GM18951 (cell line): ENCODE measurements at regions not wholly inside any gene's neighbourhood (a gene's known extent, or its start where the extent isn't known, plus 50 kb on each side); places are given as distances from the start of the nearest gene placed in this dataset.

Source experiments
- POLR2A ChIP-seq: IDR thresholded peaks from 4 replicates; pipeline ENCODE4 v1.6.1; 2011; ENCODE audit warnings: mild to moderate bottlenecking; ENCODE audit not compliant: insufficient read length, insufficient read depth; ENCODE audit errors: extremely low read depth
- in situ Hi-C: fragments of 300-500 bp; cut with MboI; formaldehyde crosslinking; loops from one replicate; pipeline ENCODE4 v1.12.0; 2022; ENCODE audit warnings: low sequenced_read_pairs, mixed read lengths, inconsistent platforms; ENCODE audit not compliant: unreplicated experiment

DNA sequence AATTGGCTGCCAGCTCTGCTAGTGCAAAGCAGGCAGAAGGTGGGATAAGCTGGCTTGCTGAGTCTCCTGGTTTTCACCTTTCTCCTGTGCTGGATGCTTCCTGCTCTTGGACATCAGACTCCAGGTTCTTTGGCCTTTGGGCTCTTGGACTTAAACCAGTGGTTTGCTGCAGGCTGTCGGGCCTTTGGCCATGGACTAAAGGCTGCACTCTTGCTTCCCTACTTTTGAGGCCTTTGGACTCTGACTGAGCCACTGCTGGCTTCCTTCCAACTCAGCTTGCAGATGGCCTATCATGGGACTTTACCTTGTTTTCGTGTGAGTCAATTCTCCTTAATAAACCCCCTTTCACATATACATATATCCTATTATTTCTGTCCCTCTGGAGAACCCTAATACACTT is 1293.9 kb upstream of the CDH6 start:
- TF ChIP-seq POLR2A: no peak
- in situ Hi-C loops: no loop called here

DNA sequence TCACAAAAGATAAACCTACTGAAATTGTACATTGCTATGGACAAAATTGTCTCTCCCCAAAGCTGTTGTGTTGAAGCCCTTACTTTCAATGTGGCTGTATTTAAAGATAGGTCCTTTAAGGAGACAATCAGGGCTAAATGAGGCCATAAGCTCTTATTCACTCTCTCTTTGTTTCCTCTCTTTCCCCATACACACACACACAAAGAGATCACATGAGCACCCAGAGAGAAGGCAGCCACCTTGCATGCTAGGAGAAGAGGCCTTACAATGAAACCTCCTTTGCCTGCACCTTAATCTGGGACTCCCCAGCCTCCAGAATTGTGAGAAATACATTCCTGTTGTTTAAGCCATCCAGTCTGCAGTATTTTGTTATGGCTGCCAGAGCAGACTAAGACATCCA is 1295.6 kb upstream of the CDH6 start:
- in situ Hi-C loops: no loop called here
- TF ChIP-seq POLR2A: no peak

DNA sequence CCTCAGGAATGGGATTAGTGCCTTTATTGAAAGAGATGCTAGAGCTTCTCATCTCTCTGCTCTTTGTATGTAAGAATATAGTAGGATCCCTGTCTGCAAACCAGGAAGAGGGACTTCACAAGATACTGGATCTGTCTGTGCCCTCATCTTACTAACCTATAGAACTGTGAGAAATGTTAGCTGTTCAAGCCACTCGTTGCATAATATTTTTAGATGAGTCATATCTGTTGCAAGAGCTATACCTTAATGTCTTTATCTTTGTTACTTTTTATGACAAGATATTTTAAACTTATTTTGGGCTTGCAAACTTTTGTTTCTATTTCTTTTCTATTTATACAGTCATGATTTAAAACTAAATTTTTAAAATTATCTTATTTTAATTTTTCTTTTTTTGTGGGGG is 1296.8 kb upstream of the CDH6 start:
- in situ Hi-C loops: no loop called here
- no peak for TF ChIP-seq POLR2A

DNA sequence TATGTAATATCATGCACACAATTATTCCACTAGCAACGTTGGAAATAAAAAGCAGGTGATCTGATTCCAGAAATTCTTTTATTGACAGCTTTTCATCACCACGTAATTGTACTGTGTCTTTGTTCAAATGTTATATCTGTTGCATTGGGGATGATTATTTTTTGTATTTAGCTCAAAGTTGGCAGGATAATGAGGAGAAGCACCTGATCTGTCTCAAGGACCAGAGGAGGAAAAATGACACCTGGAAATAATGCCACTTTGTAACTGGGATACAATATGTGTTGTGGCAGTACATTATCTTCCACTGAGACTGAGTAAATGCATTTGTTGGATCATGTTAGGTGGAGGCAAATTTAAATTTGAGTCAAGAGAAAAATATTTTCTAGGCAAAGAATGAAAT is 1298.8 kb upstream of the CDH6 start:
- in situ Hi-C loops: no loop called here
- no peak for TF ChIP-seq POLR2A

DNA sequence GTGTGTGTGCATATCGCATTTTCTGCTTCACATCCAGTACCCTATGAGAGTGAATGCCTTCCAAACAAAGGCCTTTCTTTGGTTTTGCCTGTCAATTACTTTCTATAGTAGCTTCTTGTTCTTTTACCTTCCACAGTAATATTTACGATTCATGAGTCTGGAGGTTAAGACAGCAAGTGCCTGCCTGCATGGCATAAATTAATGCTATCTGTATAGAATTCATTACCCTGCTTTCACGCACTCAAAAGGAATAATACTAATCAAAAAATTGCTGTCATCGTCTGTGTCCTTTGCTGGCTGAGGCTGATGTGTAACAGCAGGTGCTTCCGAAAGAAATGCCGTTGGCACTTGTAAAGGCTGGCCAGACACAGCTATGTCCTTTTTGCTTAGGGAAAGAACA is 1304.4 kb upstream of the CDH6 start:
- TF ChIP-seq POLR2A: no peak
- in situ Hi-C loops: no loop called here

DNA sequence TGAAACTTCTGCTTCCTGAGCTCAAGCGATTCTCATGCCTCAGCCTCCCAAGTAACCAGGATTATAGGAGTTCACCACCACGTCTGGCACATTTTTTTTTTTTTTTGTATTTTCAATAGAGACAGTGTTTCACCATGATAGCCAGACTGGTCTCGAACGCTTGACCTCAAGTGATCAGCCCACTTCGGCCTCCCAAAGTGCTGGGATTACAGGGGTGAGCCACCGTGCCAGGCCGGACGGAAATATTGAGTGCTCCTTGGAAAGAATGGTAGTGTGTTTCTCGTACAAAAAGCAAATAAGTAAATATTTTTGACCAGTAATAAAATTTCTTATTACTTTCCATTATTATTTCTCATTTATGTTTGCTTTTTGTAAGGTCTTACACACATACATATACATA is 1307.9 kb upstream of the CDH6 start:
- no peak for TF ChIP-seq POLR2A
- in situ Hi-C loops: no loop called here

DNA sequence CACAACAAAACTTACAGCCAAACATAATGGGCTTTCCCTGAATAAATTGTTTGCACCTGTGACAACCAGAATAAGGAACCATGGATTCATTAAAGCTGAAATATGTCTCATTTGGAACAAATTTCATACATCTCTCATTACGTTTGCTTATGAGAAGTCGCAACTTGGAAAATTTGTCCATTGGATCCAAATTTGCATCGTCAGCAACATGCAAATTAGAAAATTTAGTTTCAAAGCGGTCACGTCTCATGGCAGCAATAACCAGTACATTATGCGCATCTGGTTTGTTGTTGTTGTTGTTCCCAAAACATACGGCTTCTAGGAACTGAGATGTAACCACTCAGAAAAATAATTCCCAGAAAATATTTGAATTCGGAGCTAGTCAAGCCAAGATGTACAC is 1311.5 kb upstream of the CDH6 start:
- in situ Hi-C loops: no loop called here
- no peak for TF ChIP-seq POLR2A

DNA sequence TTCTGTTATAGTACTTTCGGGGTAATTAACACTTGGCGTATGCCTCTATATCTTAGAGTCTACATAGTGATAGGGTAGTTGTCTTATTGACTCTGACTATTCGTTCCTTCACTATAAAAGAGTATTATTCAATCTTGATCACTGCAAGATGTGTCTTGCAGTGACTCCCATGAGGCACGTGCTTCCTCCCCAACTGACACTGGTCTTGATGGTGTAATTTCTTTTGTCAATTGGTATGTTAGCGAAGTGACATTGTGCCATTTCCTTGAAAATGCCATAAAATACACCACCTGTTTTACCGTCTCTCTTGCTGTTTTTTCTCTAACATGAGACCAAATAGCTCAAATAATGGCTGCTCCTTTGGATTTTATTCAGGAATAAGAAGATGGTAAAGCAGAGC is 1314.1 kb upstream of the CDH6 start:
- no peak for TF ChIP-seq POLR2A
- in situ Hi-C loops: no loop called here

DNA sequence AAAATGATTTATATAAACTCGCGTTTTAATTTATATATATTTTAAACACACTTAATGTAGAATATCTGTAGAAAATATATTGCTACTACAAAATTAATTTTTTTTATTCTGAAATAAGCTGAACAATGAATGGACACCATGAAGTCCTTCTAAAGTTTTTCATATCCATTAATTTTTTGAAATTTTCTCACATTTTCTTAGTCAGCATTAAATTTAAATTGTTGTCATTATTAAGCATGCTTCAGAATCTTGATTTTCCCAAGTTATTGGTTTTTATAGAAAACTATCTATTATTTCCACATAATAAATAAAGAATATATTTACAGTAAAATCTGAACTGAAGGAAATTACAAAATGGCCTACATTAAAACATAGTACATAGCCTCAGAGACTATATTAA is 1314.9 kb upstream of the CDH6 start:
- in situ Hi-C loops: no loop called here
- no peak for TF ChIP-seq POLR2A

DNA sequence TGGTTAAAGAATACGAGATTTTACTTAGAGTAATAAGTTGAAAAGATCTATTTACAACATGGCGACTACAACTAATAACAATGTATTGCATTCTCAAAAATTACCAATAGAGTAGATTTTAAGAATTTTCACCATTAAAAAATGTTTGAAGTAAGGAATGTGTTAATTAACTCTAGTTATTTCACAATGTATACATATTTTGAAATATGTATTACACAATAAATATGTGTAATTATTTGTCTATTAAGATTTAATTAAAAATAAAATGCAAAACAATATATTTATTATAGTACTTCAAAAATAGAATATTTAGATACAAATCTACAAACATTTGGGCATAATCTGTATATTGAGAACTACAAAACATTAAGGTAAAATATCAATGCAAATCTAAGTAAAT is 1326.3 kb upstream of the CDH6 start:
- in situ Hi-C loops: no loop called here
- no peak for TF ChIP-seq POLR2A

DNA sequence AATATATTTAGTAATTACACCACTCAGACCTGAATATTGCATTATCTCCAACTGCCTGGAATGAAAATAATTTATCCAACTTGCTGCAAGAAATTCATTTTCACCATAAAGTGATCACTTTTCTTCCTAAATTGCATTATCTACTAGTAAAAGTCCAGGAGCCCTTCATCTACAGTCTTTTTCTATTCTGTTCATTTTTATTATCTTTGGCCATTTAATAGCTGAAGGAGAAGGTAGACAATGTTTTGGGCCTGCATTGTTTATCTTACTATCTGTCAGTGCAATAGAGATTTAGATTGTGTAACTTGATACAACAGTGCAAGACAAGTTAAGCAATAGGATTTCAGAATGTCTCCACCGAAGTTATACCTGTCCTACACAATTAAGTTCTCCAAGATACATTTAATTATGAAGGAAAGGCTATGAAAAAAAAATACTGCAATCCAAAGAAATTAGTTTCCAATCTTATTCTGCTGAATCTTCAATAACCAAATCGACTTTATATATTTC is 1339.7 kb upstream of the CDH6 start:
- TF ChIP-seq POLR2A: no peak
- in situ Hi-C loops: no loop called here

DNA sequence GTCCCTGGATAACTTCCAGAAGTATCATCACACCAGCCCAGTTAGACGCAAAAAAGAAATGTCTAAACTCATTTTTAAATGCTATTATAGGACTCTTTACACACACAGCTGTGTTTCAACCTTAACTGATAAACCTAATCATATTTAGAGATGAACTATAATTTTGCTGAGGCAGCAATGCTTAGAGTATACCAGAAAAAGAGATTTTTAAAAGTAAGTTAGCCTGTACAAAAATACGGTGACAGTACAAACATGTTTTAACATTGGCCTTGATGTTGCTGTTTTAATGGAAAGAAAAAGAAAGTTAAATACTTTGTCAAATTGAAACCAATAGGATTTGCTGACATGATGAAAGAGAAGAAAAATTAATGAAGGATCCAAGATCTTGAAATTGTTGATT is 1341.2 kb upstream of the CDH6 start:
- in situ Hi-C loops: no loop called here
- TF ChIP-seq POLR2A: no peak

DNA sequence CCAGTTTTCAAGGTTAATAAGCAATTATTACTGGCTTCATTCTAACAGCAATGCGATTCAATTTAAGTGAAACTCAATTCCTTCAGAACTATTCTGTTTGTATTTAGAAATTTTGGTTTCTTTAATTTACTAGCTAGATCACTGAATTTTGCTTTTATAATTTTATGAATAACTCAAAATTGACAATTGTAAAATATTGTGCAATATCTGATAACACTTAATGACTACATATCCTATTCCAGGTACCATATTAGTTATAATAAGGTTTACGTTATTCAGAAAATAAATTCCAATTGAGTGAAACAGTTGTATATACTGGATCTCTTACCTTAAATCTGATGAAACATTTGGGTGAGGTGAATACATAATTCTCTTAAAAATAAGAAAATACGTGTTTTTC is 1348.3 kb upstream of the CDH6 start:
- TF ChIP-seq POLR2A: no peak
- in situ Hi-C loops: no loop called here

DNA sequence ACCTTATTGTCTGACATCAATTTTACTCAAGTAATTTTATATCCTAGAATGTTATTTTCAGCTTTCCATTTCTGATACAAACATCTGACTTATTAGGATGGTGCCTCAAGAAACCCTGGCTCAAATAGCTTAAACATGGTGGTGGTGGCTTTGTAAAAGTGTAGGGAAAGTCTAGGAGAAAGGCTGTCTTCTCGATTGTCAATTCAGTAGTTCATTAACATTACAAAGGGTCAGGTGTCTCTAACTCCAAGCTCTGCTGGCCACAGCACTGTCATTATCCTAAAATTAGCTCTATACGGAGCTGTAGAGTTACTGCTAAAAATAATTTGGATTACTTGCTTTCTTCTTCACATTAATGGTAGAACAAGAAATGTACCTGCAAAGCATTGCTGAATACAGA is 1360.1 kb upstream of the CDH6 start:
- in situ Hi-C loops: no loop called here
- no peak for TF ChIP-seq POLR2A

DNA sequence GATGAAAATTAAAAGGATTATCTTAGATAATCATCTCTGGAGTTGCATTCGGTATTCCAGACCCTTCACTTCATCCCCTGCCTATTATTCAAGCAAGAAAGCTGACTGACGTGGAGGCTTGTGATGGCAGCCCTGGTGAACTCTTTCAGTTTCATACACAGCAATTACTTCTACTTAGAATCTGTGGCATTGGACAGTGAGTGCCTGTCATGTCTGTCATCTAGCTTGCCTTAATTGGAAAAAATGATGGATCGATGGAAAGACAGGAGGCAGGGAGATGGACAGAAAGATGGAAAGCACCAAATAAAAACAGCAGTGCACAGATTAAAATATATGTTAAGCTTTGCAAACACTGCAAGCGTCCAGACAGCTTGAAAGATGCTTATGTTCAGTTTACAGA is 1371.0 kb upstream of the CDH6 start:
- in situ Hi-C loops: no loop called here
- no peak for TF ChIP-seq POLR2A
